HEK293 (cell line): ENCODE measurements at regions not wholly inside any gene's neighbourhood (a gene's known extent, or its start where the extent isn't known, plus 50 kb on each side); places are given as distances from the start of the nearest gene placed in this dataset.

Experiments
- CTCF ChIA-PET: fragments of 350-600 bp; formaldehyde crosslinking; extraction: SDS; loops from one replicate; lab custom pipeline; 2021; ENCODE audit warnings: antibody characterized with exemption; lab: Yijun Ruan, JAX
- POLR2A ChIA-PET: fragments of 300-600 bp; formaldehyde crosslinking; extraction: SDS; loops from one replicate; lab custom pipeline; 2020; ENCODE audit warnings: antibody characterized with exemption, inconsistent platforms; lab: Yijun Ruan, JAX
- H3K27ac ChIP-seq: fragments of 200-500 bp; sonication (Bioruptor generic); 2 replicates; pipeline ENCODE4 v1.5.1; 2014; ENCODE audit warnings: low read depth, low read length, control low read depth, inconsistent platforms; ENCODE audit errors: extremely low read depth
- H3K36me3 ChIP-seq, 2 experiments: fragments of 200-500 bp in 1 of 2; sonication (Bioruptor generic) in 1 of 2; 1 replicate in 1 of 2; 2 replicates in 1 of 2; pipeline ENCODE4 v1.5.1; 2014 to 2017; ENCODE audit warnings: inconsistent platforms in 2 of 2, low read length in 2 of 2; ENCODE audit not compliant: control insufficient read depth in 2 of 2, insufficient read depth in 1 of 2
- H3K4me1 ChIP-seq: fragments of 200-500 bp; sonication (Bioruptor generic); 2 replicates; pipeline ENCODE4 v1.5.1; 2014; ENCODE audit warnings: mild to moderate bottlenecking, low read length, inconsistent platforms; ENCODE audit not compliant: control insufficient read depth, insufficient read depth
- H3K4me3 ChIP-seq: 2 replicates; pipeline ENCODE4 v1.5.1; 2011; ENCODE audit warnings: low read depth, mild to moderate bottlenecking, control low read depth, low read length, moderate library complexity
- H3K9me3 ChIP-seq: fragments of 200-500 bp; sonication (Bioruptor generic); 2 replicates; pipeline ENCODE4 v1.5.1; 2014; ENCODE audit warnings: low read depth, low read length, inconsistent platforms; ENCODE audit not compliant: control insufficient read depth, insufficient read depth
- KLF1 ChIP-seq: fragments of 450-650 bp; formaldehyde crosslinking; IDR thresholded peaks from 2 replicates; pipeline ENCODE4 v1.5.1; 2016; ENCODE audit warnings: missing biosample characterization, missing genetic modification characterization
- KLF9 ChIP-seq: fragments of 450-650 bp; formaldehyde crosslinking; IDR thresholded peaks from 2 replicates; pipeline ENCODE4 v1.5.1; 2016; ENCODE audit warnings: missing biosample characterization, missing genetic modification characterization, low read depth
- MYNN ChIP-seq: fragments of 450-650 bp; formaldehyde crosslinking; IDR thresholded peaks from 2 replicates; pipeline ENCODE4 v1.5.1; 2016; ENCODE audit warnings: missing biosample characterization, missing genetic modification characterization, borderline replicate concordance
- SP7 ChIP-seq: fragments of 450-650 bp; formaldehyde crosslinking; IDR thresholded peaks from 2 replicates; pipeline ENCODE4 v1.5.1; 2016; ENCODE audit warnings: missing biosample characterization, missing genetic modification characterization
- WT1 ChIP-seq: fragments of 450-650 bp; formaldehyde crosslinking; IDR thresholded peaks from 2 replicates; pipeline ENCODE4 v1.5.1; 2016; ENCODE audit warnings: missing biosample characterization, missing genetic modification characterization
- YY1 ChIP-seq: fragments of 450-650 bp; formaldehyde crosslinking; IDR thresholded peaks from 2 replicates; pipeline ENCODE4 v1.5.1; 2018; ENCODE audit warnings: missing biosample characterization, missing genetic modification characterization
- ZFHX2 ChIP-seq: fragments of 450-650 bp; formaldehyde crosslinking; conservative IDR thresholded peaks from 2 replicates; pipeline ENCODE4 v1.5.1; 2016; ENCODE audit warnings: missing biosample characterization, missing genetic modification characterization
- ZNF184 ChIP-seq: fragments of 450-650 bp; IDR thresholded peaks from 2 replicates; pipeline ENCODE4 v1.5.1; 2018; ENCODE audit warnings: missing biosample characterization, mild to moderate bottlenecking, missing genetic modification characterization
- ZNF2 ChIP-seq: fragments of 450-650 bp; formaldehyde crosslinking; IDR thresholded peaks from 2 replicates; pipeline ENCODE4 v1.5.1; 2016; ENCODE audit warnings: missing biosample characterization, missing genetic modification characterization
- ZNF404 ChIP-seq: fragments of 450-650 bp; formaldehyde crosslinking; IDR thresholded peaks from 2 replicates; pipeline ENCODE4 v1.5.1; 2017; ENCODE audit warnings: missing biosample characterization, missing genetic modification characterization
- ZNF530 ChIP-seq: fragments of 450-650 bp; formaldehyde crosslinking; IDR thresholded peaks from 2 replicates; pipeline ENCODE4 v1.5.1; 2016; ENCODE audit warnings: low read depth, missing biosample characterization, missing genetic modification characterization
- ZNF558 ChIP-seq: fragments of 450-650 bp; formaldehyde crosslinking; IDR thresholded peaks from 2 replicates; pipeline ENCODE4 v1.5.1; 2016; ENCODE audit warnings: missing biosample characterization, missing genetic modification characterization
- ZNF561 ChIP-seq: fragments of 450-650 bp; IDR thresholded peaks from 2 replicates; pipeline ENCODE4 v1.5.1; 2018; ENCODE audit warnings: missing biosample characterization, missing genetic modification characterization, borderline replicate concordance
- ZNF571 ChIP-seq: fragments of 450-650 bp; formaldehyde crosslinking; IDR thresholded peaks from 2 replicates; pipeline ENCODE4 v1.5.0; 2017; ENCODE audit warnings: missing biosample characterization, missing genetic modification characterization
- ZNF610 ChIP-seq: fragments of 450-650 bp; formaldehyde crosslinking; IDR thresholded peaks from 2 replicates; pipeline ENCODE4 v1.5.1; 2016; ENCODE audit warnings: missing biosample characterization, missing genetic modification characterization, borderline replicate concordance
- ZNF629 ChIP-seq: fragments of 450-650 bp; formaldehyde crosslinking; IDR thresholded peaks from 2 replicates; pipeline ENCODE4 v1.5.1; 2017; ENCODE audit warnings: missing biosample characterization, missing genetic modification characterization
- ZNF792 ChIP-seq: fragments of 450-650 bp; formaldehyde crosslinking; IDR thresholded peaks from 2 replicates; pipeline ENCODE4 v1.5.1; 2016; ENCODE audit warnings: missing biosample characterization, missing genetic modification characterization
- ZSCAN30 ChIP-seq: fragments of 450-650 bp; IDR thresholded peaks from 2 replicates; pipeline ENCODE4 v1.5.1; 2018; ENCODE audit warnings: missing biosample characterization, mild to moderate bottlenecking, missing genetic modification characterization, moderate library complexity
- TF ChIP-seq, protein P1 (sequence below): fragments of 450-650 bp; formaldehyde crosslinking; IDR thresholded peaks from 2 replicates; pipeline ENCODE4 v1.5.1; 2016; ENCODE audit warnings: missing biosample characterization, missing genetic modification characterization
- TF ChIP-seq, protein P2 (sequence below): fragments of 450-650 bp; formaldehyde crosslinking; IDR thresholded peaks from 2 replicates; pipeline ENCODE4 v1.5.1; 2016; ENCODE audit warnings: missing biosample characterization, missing genetic modification characterization

DNA sequence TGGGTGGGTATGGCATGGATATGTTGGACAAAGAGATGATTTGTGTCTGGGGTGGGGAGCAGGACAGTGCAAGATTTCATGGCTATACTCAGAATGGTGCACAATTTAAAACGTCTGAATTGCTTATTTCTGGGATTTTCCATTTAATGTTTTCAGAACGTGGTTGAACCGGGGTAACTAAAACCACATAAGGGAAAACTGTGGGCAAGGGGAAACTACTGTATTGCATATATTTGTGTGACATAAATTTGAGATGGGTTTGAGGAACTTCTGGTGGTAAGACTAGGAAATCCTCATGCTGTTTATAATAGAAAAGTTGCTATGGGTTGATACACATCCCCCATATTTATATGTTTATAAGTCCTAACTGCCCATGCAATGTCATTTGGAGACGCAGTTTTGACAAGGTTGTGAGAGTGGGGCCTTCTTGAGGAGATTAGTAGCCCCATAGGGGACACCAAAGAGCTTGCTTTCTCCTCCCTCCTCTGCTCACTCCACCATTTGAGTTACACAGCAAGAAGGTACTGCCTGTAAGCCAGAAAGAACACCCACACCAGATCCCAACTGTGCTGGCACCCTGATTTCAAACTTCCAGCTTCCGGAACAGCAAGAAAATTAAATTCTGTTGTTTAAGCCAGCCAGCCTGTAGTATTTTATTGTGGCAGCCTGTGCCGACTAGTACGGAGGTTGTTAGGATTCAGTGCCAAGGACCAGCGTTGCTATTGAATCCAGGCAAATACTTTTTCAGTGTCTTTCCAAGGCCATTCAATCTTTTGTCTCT, 2118.9 kb downstream of the MAT2B start (continued):
- no peak for TF ChIP-seq ZNF792 (tag by site-specific recombination)
- no peak for TF ChIP-seq ZNF561
- no peak for TF ChIP-seq ZNF2 (tag by site-specific recombination)

DNA sequence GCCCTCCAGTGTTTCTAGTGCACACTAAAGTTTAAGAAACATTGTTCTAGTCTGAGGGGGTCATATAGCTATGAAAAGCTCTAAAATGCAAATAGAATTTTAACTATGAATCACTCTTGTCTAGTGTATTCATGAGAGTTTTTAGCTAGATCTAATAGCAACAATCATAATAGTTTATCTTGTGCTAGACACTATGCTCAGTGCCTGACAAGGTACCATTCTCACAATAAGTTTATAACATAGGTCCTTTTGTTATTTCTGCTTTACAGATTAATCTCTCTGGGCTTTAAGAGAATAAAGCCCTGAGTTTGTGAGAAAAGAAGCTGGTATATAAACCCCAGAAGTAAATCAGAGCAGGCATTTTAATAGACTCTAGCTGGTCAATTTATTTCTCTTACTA, 2120.7 kb downstream of the MAT2B start:
- H3K4me3 ChIP-seq = no peak overlapping the region
- POLR2A ChIA-PET = no interaction called here
- no peaks in the 10 kb centered on the region for H3K9me3 ChIP-seq
- H3K27ac ChIP-seq = no peak overlapping the region
- TF ChIP-seq SP7 (tag by site-specific recombination) = no peak
- TF ChIP-seq YY1 (tag by site-specific recombination) = no peak
- no peak for TF ChIP-seq KLF1
- TF ChIP-seq ZNF558 (tag by site-specific recombination) = no peak
- no peak for TF ChIP-seq WT1
- TF ChIP-seq ZNF2 (tag by site-specific recombination) = no peak
- no peak for TF ChIP-seq ZNF629 (tag by site-specific recombination)
- TF ChIP-seq ZFHX2 (tag by site-specific recombination) = no peak
- no peak for TF ChIP-seq ZSCAN30
- no peak for TF ChIP-seq ZNF571 (tag by site-specific recombination)
- TF ChIP-seq ZNF610 (tag by site-specific recombination) = no peak
- no peak for TF ChIP-seq ZNF530 (tag by site-specific recombination)
- no peak for TF ChIP-seq ZNF184
- TF ChIP-seq KLF9 (tag by site-specific recombination) = no peak
- no peak for TF ChIP-seq MYNN (tag by site-specific recombination)
- no peak for TF ChIP-seq ZNF404 (tag by site-specific recombination)
- TF ChIP-seq, protein P1, sequence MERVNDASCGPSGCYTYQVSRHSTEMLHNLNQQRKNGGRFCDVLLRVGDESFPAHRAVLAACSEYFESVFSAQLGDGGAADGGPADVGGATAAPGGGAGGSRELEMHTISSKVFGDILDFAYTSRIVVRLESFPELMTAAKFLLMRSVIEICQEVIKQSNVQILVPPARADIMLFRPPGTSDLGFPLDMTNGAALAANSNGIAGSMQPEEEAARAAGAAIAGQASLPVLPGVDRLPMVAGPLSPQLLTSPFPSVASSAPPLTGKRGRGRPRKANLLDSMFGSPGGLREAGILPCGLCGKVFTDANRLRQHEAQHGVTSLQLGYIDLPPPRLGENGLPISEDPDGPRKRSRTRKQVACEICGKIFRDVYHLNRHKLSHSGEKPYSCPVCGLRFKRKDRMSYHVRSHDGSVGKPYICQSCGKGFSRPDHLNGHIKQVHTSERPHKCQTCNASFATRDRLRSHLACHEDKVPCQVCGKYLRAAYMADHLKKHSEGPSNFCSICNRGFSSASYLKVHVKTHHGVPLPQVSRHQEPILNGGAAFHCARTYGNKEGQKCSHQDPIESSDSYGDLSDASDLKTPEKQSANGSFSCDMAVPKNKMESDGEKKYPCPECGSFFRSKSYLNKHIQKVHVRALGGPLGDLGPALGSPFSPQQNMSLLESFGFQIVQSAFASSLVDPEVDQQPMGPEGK (tag by site-specific recombination) = no peak
- TF ChIP-seq, protein P2, sequence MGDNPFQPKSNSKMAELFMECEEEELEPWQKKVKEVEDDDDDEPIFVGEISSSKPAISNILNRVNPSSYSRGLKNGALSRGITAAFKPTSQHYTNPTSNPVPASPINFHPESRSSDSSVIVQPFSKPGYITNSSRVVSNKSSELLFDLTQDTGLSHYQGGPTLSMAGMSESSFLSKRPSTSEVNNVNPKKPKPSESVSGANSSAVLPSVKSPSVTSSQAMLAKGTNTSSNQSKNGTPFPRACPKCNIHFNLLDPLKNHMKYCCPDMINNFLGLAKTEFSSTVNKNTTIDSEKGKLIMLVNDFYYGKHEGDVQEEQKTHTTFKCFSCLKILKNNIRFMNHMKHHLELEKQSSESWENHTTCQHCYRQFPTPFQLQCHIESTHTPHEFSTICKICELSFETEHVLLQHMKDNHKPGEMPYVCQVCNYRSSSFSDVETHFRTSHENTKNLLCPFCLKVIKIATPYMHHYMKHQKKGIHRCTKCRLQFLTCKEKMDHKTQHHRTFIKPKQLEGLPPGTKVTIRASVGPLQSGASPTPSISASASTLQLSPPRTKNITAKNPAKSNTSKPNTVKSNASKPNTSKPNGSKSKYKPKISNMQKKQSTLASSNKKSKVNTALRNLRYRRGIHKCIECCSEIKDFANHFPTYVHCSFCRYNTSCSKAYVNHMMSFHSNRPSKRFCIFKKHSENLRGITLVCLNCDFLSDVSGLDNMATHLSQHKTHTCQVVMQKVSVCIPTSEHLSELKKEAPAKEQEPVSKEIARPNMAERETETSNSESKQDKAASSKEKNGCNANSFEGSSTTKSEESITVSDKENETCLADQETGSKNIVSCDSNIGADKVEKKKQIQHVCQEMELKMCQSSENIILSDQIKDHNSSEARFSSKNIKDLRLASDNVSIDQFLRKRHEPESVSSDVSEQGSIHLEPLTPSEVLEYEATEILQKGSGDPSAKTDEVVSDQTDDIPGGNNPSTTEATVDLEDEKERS (tag by site-specific recombination) = no peak
- H3K36me3 ChIP-seq = no peaks in the 10 kb centered on the region
- no peaks in the 10 kb centered on the region for H3K4me1 ChIP-seq
- CTCF ChIA-PET = interaction anchor here (0.6 to 1.5 kb wide), 2 partner anchors 9 to 598 kb away, joined by 4 to 5 read pairs; no protein-coding TSS in a partner anchor
